Spleen (tissue), 7 donors: ENCODE measurements at regions not wholly inside any gene's neighbourhood (a gene's known extent, or its start where the extent isn't known, plus 50 kb on each side); places are given as distances from the start of the nearest gene placed in this dataset.

ENCODE experiments used
- CTCF ChIP-seq, 11 experiments: fragments of 200-600 bp in 7 of 11; fragments of 450-650 bp in 4 of 11; sonication (generic) in 4 of 11; IDR thresholded peaks in 8 of 11; conservative IDR thresholded peaks in 3 of 11; 1 replicate in 7 of 11; 2 replicates in 4 of 11; pipeline versions ENCODE4 v1.4.0 to v1.8.0; 2016 to 2021; ENCODE audit warnings: antibody characterized with exemption in 11 of 11, inconsistent platforms in 4 of 11, mild to moderate bottlenecking in 1 of 11
- POLR2A ChIP-seq, 3 donors: fragments of 450-650 bp; IDR thresholded peaks; one replicate each; pipeline ENCODE4 v1.5.1; 2017; ENCODE audit warnings: antibody characterized with exemption in 3 of 3, mild to moderate bottlenecking in 1 of 3
- donor health status: DM: no; HTN: no; CAD: no; lungs with moderate emphysema.
- donor health status: DM: no; HTN: no; CAD: no.
- donor health status: DM: no; HTN: no; CAD: no.

- TF ChIP-seq CTCF (IDR thresholded peaks at IDR 0.05 in 8 of 11, conservative IDR thresholded peaks at IDR 0.05 in 3 of 11) = no peak
- no peak for TF ChIP-seq POLR2A (IDR thresholded peaks at IDR 0.05)
These were observed 148.7 kb upstream of the RIPOR2 start for GRCh38 chr6:25084508-25084833.
